Duodenal mucosa (tissue), 2 donors: ENCODE measurements at regions not wholly inside any gene's neighbourhood (a gene's known extent, or its start where the extent isn't known, plus 50 kb on each side); places are given as distances from the start of the nearest gene placed in this dataset.
"Not testable (repeated sequence)": the region's sequence is repeated elsewhere in the genome, so short reads cannot be mapped to it uniquely, and the experiment has no call there.

ENCODE experiments used
- H3K27ac ChIP-seq: one replicate; pipeline ENCODE4 v1.7.0; 2013; ENCODE audit warnings: low read depth, low read length
- H3K27me3 ChIP-seq, 2 donors: one replicate each; pipeline ENCODE4 v1.7.0; 2013; ENCODE audit warnings: low read length in 2 of 2, control low read depth in 1 of 2; ENCODE audit not compliant: insufficient read depth in 2 of 2, control insufficient read depth in 1 of 2
- H3K36me3 ChIP-seq, 2 donors: one replicate each; pipeline ENCODE4 v1.7.0; 2013; ENCODE audit warnings: low read length in 2 of 2, control low read depth in 1 of 2; ENCODE audit not compliant: insufficient read depth in 2 of 2, control insufficient read depth in 1 of 2
- H3K4me1 ChIP-seq, 2 donors: one replicate each; pipeline ENCODE4 v1.7.0; 2013; ENCODE audit warnings: low read length in 2 of 2, control low read depth in 1 of 2; ENCODE audit not compliant: insufficient read depth in 2 of 2, control insufficient read depth in 1 of 2
- H3K4me3 ChIP-seq, 2 donors: one replicate each; pipeline ENCODE4 v1.7.0; 2013; ENCODE audit warnings: low read length in 2 of 2, low read depth in 1 of 2
- H3K9ac ChIP-seq, 2 donors: one replicate each; pipeline ENCODE4 v1.7.0; 2013; ENCODE audit warnings: low read length in 2 of 2, low read depth in 1 of 2
- H3K9me3 ChIP-seq, 2 donors: one replicate each; pipeline ENCODE4 v1.7.0; 2013; ENCODE audit warnings: low read length in 2 of 2, control low read depth in 1 of 2; ENCODE audit not compliant: control insufficient read depth in 1 of 2

- Histone ChIP-seq H3K4me1 (no peaks in the 10 kb centered on the region), H3K9ac (no peak overlapping the region), H3K9me3 (no peaks in the 10 kb centered on the region), H3K36me3 (no peaks in the 10 kb centered on the region), H3K27ac (no peak overlapping the region), H3K27me3 (no peaks in the 10 kb centered on the region), H3K4me3 (no peak overlapping the region)
These were observed 144.6 kb upstream of the PALS2 start for GRCh38 chr7:24428676-24429075.

- Histone ChIP-seq H3K4me3 (no peak overlapping the region), H3K9ac (no peak overlapping the region), H3K36me3 (no peaks in the 10 kb centered on the region), H3K4me1 (no peaks in the 10 kb centered on the region), H3K27me3 (no peaks in the 10 kb centered on the region), H3K9me3 (no peaks in the 10 kb centered on the region), H3K27ac (no peak overlapping the region)
These were observed 140.6 kb upstream of the PALS2 start for GRCh38 chr7:24432677-24433076.

GRCh38 chr7:24434972-24435371 is 138.3 kb upstream of the PALS2 start:
- no peak overlapping the region for H3K4me3 ChIP-seq

GRCh38 chr7:24436131-24436920 is 136.9 kb upstream of the PALS2 start:
- Histone ChIP-seq H3K27me3 (no peaks in the 10 kb centered on the region), H3K9ac (no peak overlapping the region), H3K4me1 (peaks cover 0 to 3% of the 10 kb centered on the region in 2 donors), H3K27ac (no peak overlapping the region), H3K9me3 (no peaks in the 10 kb centered on the region), H3K4me3 (no peak overlapping the region), H3K36me3 (no peaks in the 10 kb centered on the region)

More at GRCh38 chr7:24434972-24435371, 138.3 kb upstream of the PALS2 start:
- Histone ChIP-seq H3K4me1 (no peaks in the 10 kb centered on the region), H3K27ac (no peak overlapping the region), H3K9me3 (no peaks in the 10 kb centered on the region), H3K36me3 (no peaks in the 10 kb centered on the region), H3K9ac (no peak overlapping the region), H3K27me3 (no peaks in the 10 kb centered on the region)

- Histone ChIP-seq H3K27me3 (no peaks in the 10 kb centered on the region), H3K27ac (no peak overlapping the region), H3K9me3 (no peaks in the 10 kb centered on the region), H3K9ac (no peak overlapping the region), H3K4me3 (no peak overlapping the region), H3K4me1 (peaks cover 0 to 5% of the 10 kb centered on the region in 2 donors), H3K36me3 (no peaks in the 10 kb centered on the region)
These were observed 135.0 kb upstream of the PALS2 start for GRCh38 chr7:24438232-24438631.

- H3K4me3 ChIP-seq, H3K27me3 ChIP-seq, H3K4me1 ChIP-seq, H3K27ac ChIP-seq, H3K9ac ChIP-seq, H3K9me3 ChIP-seq, H3K36me3 ChIP-seq: not testable (repeated sequence)
These were observed 134.1 kb upstream of the PALS2 start for GRCh38 chr7:24439104-24439503.

GRCh38 chr7:24440892-24441291 is 132.4 kb upstream of the PALS2 start:
- no peaks in the 10 kb centered on the region for H3K9me3 ChIP-seq

GRCh38 chr7:24441314-24442027 is 131.8 kb upstream of the PALS2 start:
- H3K4me1 ChIP-seq, result peaks cover 0 to 5% of the 10 kb centered on the region in 2 donors
- H3K27me3 ChIP-seq, result peaks cover 0 to 2% of the 10 kb centered on the region in 2 donors
- no peak overlapping the region for H3K27ac ChIP-seq
- H3K36me3 ChIP-seq, result no peaks in the 10 kb centered on the region
- no peaks in the 10 kb centered on the region for H3K9me3 ChIP-seq
- H3K4me3 ChIP-seq, result no peak overlapping the region
- no peak overlapping the region for H3K9ac ChIP-seq

More at GRCh38 chr7:24440892-24441291, 132.4 kb upstream of the PALS2 start:
- Histone ChIP-seq H3K9ac (no peak overlapping the region), H3K27me3 (peaks cover 0 to 2% of the 10 kb centered on the region in 2 donors), H3K4me3 (no peak overlapping the region), H3K4me1 (peaks cover 0 to 5% of the 10 kb centered on the region in 2 donors), H3K27ac (no peak overlapping the region), H3K36me3 (no peaks in the 10 kb centered on the region)

GRCh38 chr7:24442170-24442777 is 131.0 kb upstream of the PALS2 start:
- H3K4me1 ChIP-seq, result peaks cover 0 to 5% of the 10 kb centered on the region in 2 donors
- no peaks in the 10 kb centered on the region for H3K9me3 ChIP-seq
- H3K27ac ChIP-seq, result no peak overlapping the region
- peaks cover 0 to 2% of the 10 kb centered on the region in 2 donors for H3K27me3 ChIP-seq
- no peak overlapping the region for H3K9ac ChIP-seq
- H3K4me3 ChIP-seq, result no peak overlapping the region
- H3K36me3 ChIP-seq, result no peaks in the 10 kb centered on the region
